SU-DHL-6 (cell line): ENCODE measurements at regions not wholly inside any gene's neighbourhood (a gene's known extent, or its start where the extent isn't known, plus 50 kb on each side); places are given as distances from the start of the nearest gene placed in this dataset.

Experiments
- EZH2phosphoT487 ChIP-seq: fragments of 200-600 bp; sonication (generic), shearing (Covaris generic); conservative IDR thresholded peaks from 2 replicates; pipeline ENCODE4 v1.6.1; 2018; ENCODE audit warnings: mild to moderate bottlenecking, antibody characterized with exemption, low read length, moderate library complexity, mixed read lengths
- TF ChIP-seq, protein P1 (sequence below): fragments of 200-600 bp; sonication (generic); IDR thresholded peaks from one replicate; pipeline ENCODE4 v1.5.1; 2017; ENCODE audit warnings: antibody characterized with exemption, mild to moderate bottlenecking, low read length, moderate library complexity; ENCODE audit not compliant: insufficient read depth, poor library complexity, severe bottlenecking

DNA sequence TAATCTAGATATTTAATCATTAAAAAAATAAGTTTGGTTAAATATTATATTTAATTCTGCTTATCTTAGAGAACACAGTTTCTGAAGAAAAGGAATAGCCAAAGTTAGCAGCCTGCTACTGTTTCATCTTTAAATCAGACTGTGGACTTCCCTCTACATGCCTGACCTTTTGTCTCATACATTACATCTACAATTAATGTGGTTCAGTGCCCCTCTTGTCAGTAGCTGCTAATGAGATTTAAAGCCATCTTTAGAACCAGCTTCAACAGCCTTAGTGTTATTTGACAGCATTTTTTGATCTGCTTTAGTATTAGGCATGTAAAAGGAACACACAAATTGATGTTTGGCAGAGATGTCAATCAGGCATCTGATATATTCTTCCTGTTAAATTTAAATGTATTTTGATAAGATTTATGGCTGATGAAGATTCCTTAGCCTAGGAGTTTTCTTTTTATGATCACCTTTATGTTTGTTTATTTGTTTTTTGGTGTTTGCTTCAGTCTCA is 1925.8 kb upstream of the PRR20A start:
- TF ChIP-seq, protein P1, sequence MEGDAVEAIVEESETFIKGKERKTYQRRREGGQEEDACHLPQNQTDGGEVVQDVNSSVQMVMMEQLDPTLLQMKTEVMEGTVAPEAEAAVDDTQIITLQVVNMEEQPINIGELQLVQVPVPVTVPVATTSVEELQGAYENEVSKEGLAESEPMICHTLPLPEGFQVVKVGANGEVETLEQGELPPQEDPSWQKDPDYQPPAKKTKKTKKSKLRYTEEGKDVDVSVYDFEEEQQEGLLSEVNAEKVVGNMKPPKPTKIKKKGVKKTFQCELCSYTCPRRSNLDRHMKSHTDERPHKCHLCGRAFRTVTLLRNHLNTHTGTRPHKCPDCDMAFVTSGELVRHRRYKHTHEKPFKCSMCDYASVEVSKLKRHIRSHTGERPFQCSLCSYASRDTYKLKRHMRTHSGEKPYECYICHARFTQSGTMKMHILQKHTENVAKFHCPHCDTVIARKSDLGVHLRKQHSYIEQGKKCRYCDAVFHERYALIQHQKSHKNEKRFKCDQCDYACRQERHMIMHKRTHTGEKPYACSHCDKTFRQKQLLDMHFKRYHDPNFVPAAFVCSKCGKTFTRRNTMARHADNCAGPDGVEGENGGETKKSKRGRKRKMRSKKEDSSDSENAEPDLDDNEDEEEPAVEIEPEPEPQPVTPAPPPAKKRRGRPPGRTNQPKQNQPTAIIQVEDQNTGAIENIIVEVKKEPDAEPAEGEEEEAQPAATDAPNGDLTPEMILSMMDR: no peak
- no peak for TF ChIP-seq EZH2phosphoT487
